MM.1S (cell line): ENCODE measurements at regions not wholly inside any gene's neighbourhood (a gene's known extent, or its start where the extent isn't known, plus 50 kb on each side); places are given as distances from the start of the nearest gene placed in this dataset.

Source experiments
- DNase-seq: peaks from one replicate; pipeline ENCODE4 v3.0.0-alpha.2; 2015
- H2AFZ ChIP-seq: fragments of 300-600 bp; sonication (generic); 2 replicates; pipeline ENCODE4 v1.6.0; 2016; ENCODE audit warnings: antibody characterized with exemption, low read length
- H3F3A ChIP-seq: fragments of 300-600 bp; sonication (generic); 2 replicates; pipeline ENCODE4 v1.6.1; 2016; ENCODE audit warnings: mild to moderate bottlenecking, antibody characterized with exemption, low read length, moderate library complexity, mixed read lengths; ENCODE audit not compliant: insufficient read depth
- H3K27ac ChIP-seq: fragments of 300-600 bp; sonication (generic); 2 replicates; pipeline ENCODE4 v1.5.1; 2016; ENCODE audit warnings: mild to moderate bottlenecking, low read length
- H3K27me3 ChIP-seq: fragments of 300-600 bp; sonication (generic); replicated peaks from 2 replicates; pipeline ENCODE4 v1.6.0; 2016; ENCODE audit warnings: low read length; ENCODE audit not compliant: insufficient read depth
- H3K36me3 ChIP-seq: fragments of 300-600 bp; sonication (generic); replicated peaks from 2 replicates; pipeline ENCODE4 v1.6.1; 2016; ENCODE audit warnings: mild to moderate bottlenecking, low read length, mixed read lengths; ENCODE audit not compliant: insufficient read depth
- H3K4me1 ChIP-seq: fragments of 300-600 bp; sonication (generic); 2 replicates; pipeline ENCODE4 v1.6.1; 2016; ENCODE audit warnings: low read length, mixed read lengths
- H3K4me2 ChIP-seq: fragments of 300-600 bp; sonication (generic); 2 replicates; pipeline ENCODE4 v1.6.0; 2016; ENCODE audit warnings: low read depth, low read length
- H3K4me3 ChIP-seq: fragments of 300-600 bp; sonication (generic); 2 replicates; pipeline ENCODE4 v1.5.1; 2016; ENCODE audit warnings: low read length, mixed read lengths
- H3K79me2 ChIP-seq: fragments of 300-600 bp; sonication (generic); 2 replicates; pipeline ENCODE4 v1.6.1; 2016; ENCODE audit warnings: mixed run types, low read length, mixed read lengths
- H3K9ac ChIP-seq: fragments of 300-600 bp; sonication (generic); 2 replicates; pipeline ENCODE4 v1.6.1; 2016; ENCODE audit warnings: low read length, mixed read lengths
- H3K9me2 ChIP-seq: fragments of 300-600 bp; sonication (generic); replicated peaks from 2 replicates; pipeline ENCODE4 v1.6.1; 2016; ENCODE audit warnings: mild to moderate bottlenecking, low read length, mixed read lengths; ENCODE audit not compliant: insufficient read depth
- H3K9me3 ChIP-seq: fragments of 300-600 bp; sonication (generic); replicated peaks from 2 replicates; pipeline ENCODE4 v1.6.1; 2016; ENCODE audit warnings: mild to moderate bottlenecking, low read length, mixed read lengths; ENCODE audit not compliant: insufficient read depth
- H4K20me1 ChIP-seq: fragments of 300-600 bp; sonication (generic); 2 replicates; pipeline ENCODE4 v1.6.1; 2016; ENCODE audit warnings: mild to moderate bottlenecking, low read length, moderate library complexity, mixed read lengths; ENCODE audit not compliant: insufficient read depth
- CTCF ChIP-seq: fragments of 300-600 bp; sonication (generic); IDR thresholded peaks from 2 replicates; pipeline ENCODE4 v1.5.1; 2016; ENCODE audit warnings: antibody characterized with exemption, low read length, mixed read lengths
- EZH2 ChIP-seq: fragments of 300-600 bp; sonication (generic); optimal IDR thresholded peaks from 2 replicates; pipeline ENCODE3; 2017; ENCODE audit warnings: low read depth, mild to moderate bottlenecking, antibody characterized with exemption, low read length, mixed read lengths
- EZH2phosphoT487 ChIP-seq: fragments of 300-600 bp; sonication (generic); IDR thresholded peaks from 2 replicates; pipeline ENCODE4 v1.6.1; 2018; ENCODE audit warnings: antibody characterized with exemption, low read length

DNA sequence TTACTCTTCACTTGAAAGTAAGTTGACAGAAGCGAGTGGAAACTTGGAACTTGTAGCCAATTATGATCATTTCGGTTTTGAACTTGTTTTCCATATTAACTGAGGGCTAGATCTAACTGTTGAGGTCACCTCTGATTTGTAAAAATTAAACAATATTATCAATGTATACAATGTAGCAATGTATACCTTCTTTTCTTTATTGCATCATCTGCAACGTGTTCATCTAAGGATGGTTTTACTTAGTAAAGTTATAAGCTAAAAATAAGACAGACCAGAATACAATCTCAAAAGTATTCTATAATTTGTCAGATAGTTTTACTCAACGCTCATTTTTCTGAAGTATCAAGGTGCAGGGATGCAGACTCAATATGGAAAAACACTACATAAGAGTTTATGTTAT is 435.0 kb upstream of the TNP1 start:
- no peak overlapping the region for H3K9ac ChIP-seq
- no peaks in the 10 kb centered on the region for H3K36me3 ChIP-seq
- H3K79me2 ChIP-seq: no peaks in the 10 kb centered on the region
- H3K4me2 ChIP-seq: no peak overlapping the region
- no peak for TF ChIP-seq EZH2
- TF ChIP-seq CTCF: no peak
- no peak for TF ChIP-seq EZH2phosphoT487
- H3K27me3 ChIP-seq: no peaks in the 10 kb centered on the region
- no peaks in the 10 kb centered on the region for H4K20me1 ChIP-seq
- H3F3A ChIP-seq: no peaks in the 10 kb centered on the region
- H3K9me3 ChIP-seq: no peaks in the 10 kb centered on the region
- no peak overlapping the region for H2AFZ ChIP-seq
- no peak overlapping the region for H3K27ac ChIP-seq
- H3K4me1 ChIP-seq: no peaks in the 10 kb centered on the region
- no peaks in the 10 kb centered on the region for H3K9me2 ChIP-seq
- DNase-seq: no peak
- no peak overlapping the region for H3K4me3 ChIP-seq

- no peaks in the 10 kb centered on the region for H3K36me3 ChIP-seq
- H4K20me1 ChIP-seq: no peaks in the 10 kb centered on the region
- no peak overlapping the region for H3K9ac ChIP-seq
- H3K27ac ChIP-seq: no peak overlapping the region
- no peaks in the 10 kb centered on the region for H3K27me3 ChIP-seq
- no peak overlapping the region for H3K4me3 ChIP-seq
- DNase-seq: no peak
- H3F3A ChIP-seq: no peaks in the 10 kb centered on the region
- H3K9me2 ChIP-seq: no peaks in the 10 kb centered on the region
- H3K9me3 ChIP-seq: no peaks in the 10 kb centered on the region
- no peak overlapping the region for H3K4me2 ChIP-seq
- no peak for TF ChIP-seq EZH2phosphoT487
- TF ChIP-seq CTCF: no peak
- no peak for TF ChIP-seq EZH2
- H3K4me1 ChIP-seq: no peaks in the 10 kb centered on the region
- no peak overlapping the region for H2AFZ ChIP-seq
- H3K79me2 ChIP-seq: no peaks in the 10 kb centered on the region
Measured at GRCh38 chr2:217294211-217294610, 434.3 kb upstream of the TNP1 start.

GRCh38 chr2:217293607-217294006 is 433.7 kb upstream of the TNP1 start:
- no peak for TF ChIP-seq CTCF
- TF ChIP-seq EZH2: no peak
- no peak for TF ChIP-seq EZH2phosphoT487
- Histone ChIP-seq H2AFZ (no peak overlapping the region), H4K20me1 (no peaks in the 10 kb centered on the region), H3K9ac (no peak overlapping the region), H3K79me2 (no peaks in the 10 kb centered on the region), H3K9me3 (no peaks in the 10 kb centered on the region), H3K36me3 (no peaks in the 10 kb centered on the region), H3K9me2 (no peaks in the 10 kb centered on the region), H3K4me1 (no peaks in the 10 kb centered on the region), H3K27me3 (no peaks in the 10 kb centered on the region), H3K4me2 (no peak overlapping the region), H3K27ac (no peak overlapping the region), H3K4me3 (no peak overlapping the region), H3F3A (no peaks in the 10 kb centered on the region)
- no peak for DNase-seq

DNA sequence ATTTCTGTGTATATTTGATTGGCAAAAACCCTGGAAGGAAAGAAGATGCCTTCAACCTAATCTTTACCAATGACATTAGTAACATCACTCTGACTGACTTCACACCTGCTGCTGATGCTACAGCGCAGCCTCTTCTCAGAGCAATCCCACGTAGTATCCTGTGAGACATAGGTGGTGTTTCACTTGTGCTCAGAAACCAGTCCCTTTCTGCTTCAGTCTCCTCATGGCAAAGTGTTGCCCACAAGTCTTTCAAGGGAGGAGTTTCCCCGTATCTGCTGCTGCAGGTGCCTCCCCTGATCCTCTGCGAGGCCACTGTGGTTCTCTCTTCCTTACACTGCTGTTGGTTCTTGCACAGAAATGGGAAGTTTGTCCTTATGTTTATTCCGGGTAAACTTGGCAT is 433.2 kb upstream of the TNP1 start:
- H4K20me1 ChIP-seq: no peaks in the 10 kb centered on the region
- H2AFZ ChIP-seq: no peak overlapping the region
- no peaks in the 10 kb centered on the region for H3K9me3 ChIP-seq
- no peak for DNase-seq
- no peak overlapping the region for H3K4me2 ChIP-seq
- H3K4me1 ChIP-seq: no peaks in the 10 kb centered on the region
- H3K79me2 ChIP-seq: no peaks in the 10 kb centered on the region
- H3K27ac ChIP-seq: no peak overlapping the region
- H3F3A ChIP-seq: no peaks in the 10 kb centered on the region
- no peaks in the 10 kb centered on the region for H3K36me3 ChIP-seq
- TF ChIP-seq CTCF (no peak), EZH2phosphoT487 (no peak), EZH2 (no peak)
- H3K9me2 ChIP-seq: no peaks in the 10 kb centered on the region
- H3K9ac ChIP-seq: no peak overlapping the region
- no peaks in the 10 kb centered on the region for H3K27me3 ChIP-seq
- H3K4me3 ChIP-seq: no peak overlapping the region
